ENCODE measurements at regions not wholly inside any gene's neighbourhood (a gene's known extent, or its start where the extent isn't known, plus 50 kb on each side); places are given as distances from the start of the nearest gene placed in this dataset.

DNA sequence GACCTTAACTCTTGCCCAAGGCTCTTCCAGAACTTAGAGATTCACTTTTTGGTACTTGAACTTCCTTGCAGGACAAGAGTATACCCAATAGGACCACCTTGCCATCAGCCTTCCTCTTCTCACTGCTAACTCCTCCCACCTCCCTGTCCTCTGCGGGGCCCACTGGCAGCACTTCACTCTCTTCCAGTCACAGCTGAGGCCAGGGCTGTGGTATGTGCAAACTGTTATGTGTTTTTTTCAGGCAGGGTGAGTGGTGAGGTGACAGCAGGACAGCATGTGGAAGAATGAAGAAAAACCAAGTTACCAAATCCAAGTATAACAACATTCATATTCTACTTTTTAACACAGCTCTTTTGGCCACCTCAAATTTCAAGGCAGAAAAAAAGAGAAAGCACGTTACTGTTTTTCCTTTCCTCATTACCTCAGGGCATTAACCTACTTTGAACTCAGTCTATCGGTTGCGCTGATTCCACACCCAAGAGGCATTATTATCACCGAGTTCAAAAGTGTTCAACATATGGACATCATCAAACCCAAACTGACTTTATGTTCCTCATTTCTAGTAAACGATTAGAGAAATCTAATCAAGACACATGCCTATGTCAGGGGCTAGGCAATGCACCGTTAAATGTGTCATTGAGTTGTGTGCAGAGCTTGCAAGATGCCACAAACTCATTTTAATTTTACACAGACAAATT lies 605.2 kb upstream of the SYT4 start:
- TF ChIP-seq, protein P1, sequence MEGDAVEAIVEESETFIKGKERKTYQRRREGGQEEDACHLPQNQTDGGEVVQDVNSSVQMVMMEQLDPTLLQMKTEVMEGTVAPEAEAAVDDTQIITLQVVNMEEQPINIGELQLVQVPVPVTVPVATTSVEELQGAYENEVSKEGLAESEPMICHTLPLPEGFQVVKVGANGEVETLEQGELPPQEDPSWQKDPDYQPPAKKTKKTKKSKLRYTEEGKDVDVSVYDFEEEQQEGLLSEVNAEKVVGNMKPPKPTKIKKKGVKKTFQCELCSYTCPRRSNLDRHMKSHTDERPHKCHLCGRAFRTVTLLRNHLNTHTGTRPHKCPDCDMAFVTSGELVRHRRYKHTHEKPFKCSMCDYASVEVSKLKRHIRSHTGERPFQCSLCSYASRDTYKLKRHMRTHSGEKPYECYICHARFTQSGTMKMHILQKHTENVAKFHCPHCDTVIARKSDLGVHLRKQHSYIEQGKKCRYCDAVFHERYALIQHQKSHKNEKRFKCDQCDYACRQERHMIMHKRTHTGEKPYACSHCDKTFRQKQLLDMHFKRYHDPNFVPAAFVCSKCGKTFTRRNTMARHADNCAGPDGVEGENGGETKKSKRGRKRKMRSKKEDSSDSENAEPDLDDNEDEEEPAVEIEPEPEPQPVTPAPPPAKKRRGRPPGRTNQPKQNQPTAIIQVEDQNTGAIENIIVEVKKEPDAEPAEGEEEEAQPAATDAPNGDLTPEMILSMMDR (tag by site-specific recombination; IDR thresholded peaks at IDR 0.05): no peak
- TF ChIP-seq, protein P2, sequence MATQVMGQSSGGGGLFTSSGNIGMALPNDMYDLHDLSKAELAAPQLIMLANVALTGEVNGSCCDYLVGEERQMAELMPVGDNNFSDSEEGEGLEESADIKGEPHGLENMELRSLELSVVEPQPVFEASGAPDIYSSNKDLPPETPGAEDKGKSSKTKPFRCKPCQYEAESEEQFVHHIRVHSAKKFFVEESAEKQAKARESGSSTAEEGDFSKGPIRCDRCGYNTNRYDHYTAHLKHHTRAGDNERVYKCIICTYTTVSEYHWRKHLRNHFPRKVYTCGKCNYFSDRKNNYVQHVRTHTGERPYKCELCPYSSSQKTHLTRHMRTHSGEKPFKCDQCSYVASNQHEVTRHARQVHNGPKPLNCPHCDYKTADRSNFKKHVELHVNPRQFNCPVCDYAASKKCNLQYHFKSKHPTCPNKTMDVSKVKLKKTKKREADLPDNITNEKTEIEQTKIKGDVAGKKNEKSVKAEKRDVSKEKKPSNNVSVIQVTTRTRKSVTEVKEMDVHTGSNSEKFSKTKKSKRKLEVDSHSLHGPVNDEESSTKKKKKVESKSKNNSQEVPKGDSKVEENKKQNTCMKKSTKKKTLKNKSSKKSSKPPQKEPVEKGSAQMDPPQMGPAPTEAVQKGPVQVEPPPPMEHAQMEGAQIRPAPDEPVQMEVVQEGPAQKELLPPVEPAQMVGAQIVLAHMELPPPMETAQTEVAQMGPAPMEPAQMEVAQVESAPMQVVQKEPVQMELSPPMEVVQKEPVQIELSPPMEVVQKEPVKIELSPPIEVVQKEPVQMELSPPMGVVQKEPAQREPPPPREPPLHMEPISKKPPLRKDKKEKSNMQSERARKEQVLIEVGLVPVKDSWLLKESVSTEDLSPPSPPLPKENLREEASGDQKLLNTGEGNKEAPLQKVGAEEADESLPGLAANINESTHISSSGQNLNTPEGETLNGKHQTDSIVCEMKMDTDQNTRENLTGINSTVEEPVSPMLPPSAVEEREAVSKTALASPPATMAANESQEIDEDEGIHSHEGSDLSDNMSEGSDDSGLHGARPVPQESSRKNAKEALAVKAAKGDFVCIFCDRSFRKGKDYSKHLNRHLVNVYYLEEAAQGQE (tag by site-specific recombination; IDR thresholded peaks at IDR 0.05): no peak

Data from HEK293 (cell line).